Activated CD8-positive, alpha-beta T cell treated with anti-CD3 and anti-CD28 coated beads for 36 hours (primary cell): ENCODE measurements at regions not wholly inside any gene's neighbourhood (a gene's known extent, or its start where the extent isn't known, plus 50 kb on each side); places are given as distances from the start of the nearest gene placed in this dataset.
"Not testable (repeated sequence)": the region's sequence is repeated elsewhere in the genome, so short reads cannot be mapped to it uniquely, and the experiment has no call there.

Experiments
- ATAC-seq: fragments of 200-7000 bp; cut with Tn5 transposase; one replicate; pipeline ENCODE4 v1.10.0; 2021; ENCODE audit warnings: mild to moderate bottlenecking, moderate library complexity
- CTCF ChIA-PET: fragments of 350-600 bp; sonication (Branson Sonifier 250); formaldehyde crosslinking; loops from one replicate; lab custom pipeline; 2021; ENCODE audit warnings: antibody characterized with exemption; lab: Charles Lee
- POLR2A ChIA-PET: fragments of 350-600 bp; sonication (Branson Sonifier 250); formaldehyde crosslinking; loops from one replicate; lab custom pipeline; 2021; ENCODE audit warnings: antibody characterized with exemption; lab: Charles Lee
- DNase-seq: peaks from one replicate; pipeline ENCODE4 v3.0.0-alpha.2; 2020
- H3K27ac Mint-ChIP-seq: one replicate; pipeline ENCODE4 v1.8.0; 2021; ENCODE audit warnings: mild to moderate bottlenecking, mixed read lengths
- H3K27me3 Mint-ChIP-seq: one replicate; pipeline ENCODE4 v1.8.0; 2021; ENCODE audit warnings: mixed read lengths
- H3K36me3 Mint-ChIP-seq: one replicate; pipeline ENCODE4 v1.8.0; 2021; ENCODE audit warnings: low read depth, mixed read lengths
- H3K4me1 Mint-ChIP-seq: one replicate; pipeline ENCODE4 v1.8.0; 2021; ENCODE audit warnings: low read depth, mixed read lengths
- H3K4me3 Mint-ChIP-seq: one replicate; pipeline ENCODE4 v1.8.0; 2021; ENCODE audit warnings: mild to moderate bottlenecking, moderate library complexity, mixed read lengths
- H3K9me3 Mint-ChIP-seq: one replicate; pipeline ENCODE4 v1.8.0; 2021; ENCODE audit warnings: mixed read lengths
- intact Hi-C: fragments of 100-400 bp; cut with micrococcal nuclease; formaldehyde crosslinking; loops from one replicate; pipeline ENCODE4 v1.10.0; 2022
- TF ChIP-seq, protein P1 (sequence below): fragments of 200-600 bp; IDR thresholded peaks from one replicate; pipeline ENCODE4 v1.8.0; 2022; ENCODE audit warnings: antibody characterized with exemption, mild to moderate bottlenecking

- CTCF ChIA-PET: no interaction called here
- TF ChIP-seq, protein P1, sequence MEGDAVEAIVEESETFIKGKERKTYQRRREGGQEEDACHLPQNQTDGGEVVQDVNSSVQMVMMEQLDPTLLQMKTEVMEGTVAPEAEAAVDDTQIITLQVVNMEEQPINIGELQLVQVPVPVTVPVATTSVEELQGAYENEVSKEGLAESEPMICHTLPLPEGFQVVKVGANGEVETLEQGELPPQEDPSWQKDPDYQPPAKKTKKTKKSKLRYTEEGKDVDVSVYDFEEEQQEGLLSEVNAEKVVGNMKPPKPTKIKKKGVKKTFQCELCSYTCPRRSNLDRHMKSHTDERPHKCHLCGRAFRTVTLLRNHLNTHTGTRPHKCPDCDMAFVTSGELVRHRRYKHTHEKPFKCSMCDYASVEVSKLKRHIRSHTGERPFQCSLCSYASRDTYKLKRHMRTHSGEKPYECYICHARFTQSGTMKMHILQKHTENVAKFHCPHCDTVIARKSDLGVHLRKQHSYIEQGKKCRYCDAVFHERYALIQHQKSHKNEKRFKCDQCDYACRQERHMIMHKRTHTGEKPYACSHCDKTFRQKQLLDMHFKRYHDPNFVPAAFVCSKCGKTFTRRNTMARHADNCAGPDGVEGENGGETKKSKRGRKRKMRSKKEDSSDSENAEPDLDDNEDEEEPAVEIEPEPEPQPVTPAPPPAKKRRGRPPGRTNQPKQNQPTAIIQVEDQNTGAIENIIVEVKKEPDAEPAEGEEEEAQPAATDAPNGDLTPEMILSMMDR: no peak
- DNase-seq: no peak
- H3K4me1 Mint-ChIP-seq: no peaks in the 10 kb centered on the region
- H3K36me3 Mint-ChIP-seq: no peaks in the 10 kb centered on the region
- no peak overlapping the region for H3K27ac Mint-ChIP-seq
- POLR2A ChIA-PET: no interaction called here
- no peaks in the 10 kb centered on the region for H3K27me3 Mint-ChIP-seq
- no peak overlapping the region for H3K4me3 Mint-ChIP-seq
- no peak for ATAC-seq
- peaks cover 14% of the 10 kb centered on the region for H3K9me3 Mint-ChIP-seq
- intact Hi-C loops: no loop called here
Observed at GRCh38 chr12:72742568-72742967, 470.4 kb downstream of the TRHDE start.

DNA sequence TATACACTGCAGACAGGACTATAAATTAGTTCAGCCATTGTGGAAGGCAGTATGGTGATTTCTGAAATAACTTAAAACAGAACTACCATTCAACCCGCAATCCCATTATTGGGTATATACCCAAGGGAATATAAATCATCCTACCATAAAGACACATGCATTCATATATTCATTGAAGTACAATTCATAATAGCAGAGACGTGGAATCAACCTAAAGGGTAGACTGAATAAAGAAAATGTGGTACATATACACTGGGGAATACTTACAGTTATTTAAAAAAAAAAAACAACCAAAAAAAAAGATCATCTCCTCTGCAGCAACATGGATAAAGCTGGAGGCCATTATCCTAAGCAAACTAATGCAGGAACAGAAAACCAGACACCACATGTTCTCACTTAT lies 473.9 kb downstream of the TRHDE start:
- Mint-ChIP-seq H3K36me3 (no peaks in the 10 kb centered on the region), H3K27me3 (no peaks in the 10 kb centered on the region), H3K27ac (no peak overlapping the region), H3K9me3 (peaks cover 16% of the 10 kb centered on the region), H3K4me1 (no peaks in the 10 kb centered on the region), H3K4me3 (no peak overlapping the region)
- TF ChIP-seq, protein P1: no peak
- ChIA-PET CTCF (interaction anchor here (1.2 kb wide), 1 partner anchor 143 kb away, joined by 3 read pairs; no protein-coding TSS in a partner anchor), POLR2A (no interaction called here)
- intact Hi-C loops: no loop called here
- DNase-seq: no peak
- ATAC-seq: no peak

- DNase-seq: no peak
Observed at GRCh38 chr12:72747111-72747849, 475.1 kb downstream of the TRHDE start.

GRCh38 chr12:72748971-72749370 lies 476.8 kb downstream of the TRHDE start:
- H3K9me3 Mint-ChIP-seq: peaks cover 10% of the 10 kb centered on the region
- ChIA-PET CTCF (no interaction called here), POLR2A (no interaction called here)
- intact Hi-C loops: no loop called here
- no peaks in the 10 kb centered on the region for H3K27me3 Mint-ChIP-seq
- ATAC-seq (no peak), DNase-seq (no peak)
- TF ChIP-seq, protein P1: no peak
- no peak overlapping the region for H3K4me3 Mint-ChIP-seq
- no peaks in the 10 kb centered on the region for H3K4me1 Mint-ChIP-seq
- H3K36me3 Mint-ChIP-seq: no peaks in the 10 kb centered on the region
- no peak overlapping the region for H3K27ac Mint-ChIP-seq

More at GRCh38 chr12:72747111-72747849, 475.1 kb downstream of the TRHDE start:
- Mint-ChIP-seq H3K27me3 (no peaks in the 10 kb centered on the region), H3K36me3 (no peaks in the 10 kb centered on the region), H3K9me3 (peaks cover 13% of the 10 kb centered on the region), H3K4me1 (no peaks in the 10 kb centered on the region), H3K27ac (no peak overlapping the region), H3K4me3 (no peak overlapping the region)
- intact Hi-C loops: no loop called here
- ChIA-PET POLR2A (no interaction called here), CTCF (interaction anchor here (1.2 kb wide), 1 partner anchor 145 kb away, joined by 3 read pairs; no protein-coding TSS in a partner anchor)
- ATAC-seq: no peak
- TF ChIP-seq, protein P1: no peak

- peaks cover 21% of the 10 kb centered on the region for H3K9me3 Mint-ChIP-seq
- no peak for DNase-seq
- H3K4me1 Mint-ChIP-seq: no peaks in the 10 kb centered on the region
- no peaks in the 10 kb centered on the region for H3K27me3 Mint-ChIP-seq
- ChIA-PET POLR2A (no interaction called here), CTCF (no interaction called here)
- ATAC-seq: no peak
- no peak overlapping the region for H3K27ac Mint-ChIP-seq
- TF ChIP-seq, protein P1: no peak
- intact Hi-C loops: no loop called here
- H3K36me3 Mint-ChIP-seq: no peaks in the 10 kb centered on the region
- H3K4me3 Mint-ChIP-seq: no peak overlapping the region
Observed at GRCh38 chr12:72753571-72753970, 481.4 kb downstream of the TRHDE start.

DNA sequence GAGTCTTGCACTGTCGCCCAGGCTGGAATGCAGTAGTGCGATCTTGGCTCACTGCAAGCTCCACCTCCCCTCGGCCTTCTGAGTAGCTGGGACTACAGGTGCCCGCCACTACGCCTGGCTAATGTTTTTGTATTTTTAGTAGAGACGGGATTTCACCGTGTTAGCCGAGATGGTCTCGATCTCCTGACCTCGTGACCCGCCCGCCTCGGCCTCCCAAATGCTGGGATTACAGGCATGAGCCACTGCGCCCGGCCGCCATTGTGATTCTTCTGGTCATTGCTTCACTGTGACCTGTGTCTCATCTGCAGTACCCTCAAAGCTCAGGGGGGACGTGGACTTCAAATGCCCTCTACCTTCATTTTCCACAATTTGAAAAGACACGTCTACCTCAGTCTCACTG lies 481.9 kb downstream of the TRHDE start:
- H3K4me1 Mint-ChIP-seq, H3K27ac Mint-ChIP-seq, intact Hi-C loops, DNase-seq, CTCF ChIA-PET, H3K36me3 Mint-ChIP-seq, H3K4me3 Mint-ChIP-seq, H3K27me3 Mint-ChIP-seq, POLR2A ChIA-PET, ATAC-seq: not testable (repeated sequence)
- peaks cover 22% of the 10 kb centered on the region for H3K9me3 Mint-ChIP-seq
